GM13976 (cell line): ENCODE measurements at regions not wholly inside any gene's neighbourhood (a gene's known extent, or its start where the extent isn't known, plus 50 kb on each side); places are given as distances from the start of the nearest gene placed in this dataset.

ENCODE experiments used
- DNase-seq: peaks from one replicate; pipeline ENCODE4 v3.0.0; 2012; ENCODE audit warnings: low spot score
- in situ Hi-C: fragments of 300-500 bp; cut with MboI; formaldehyde crosslinking; loops from one replicate; pipeline ENCODE4 v1.12.0; 2022; ENCODE audit warnings: low sequenced_read_pairs, mixed read lengths, inconsistent platforms; ENCODE audit not compliant: unreplicated experiment
- TF ChIP-seq, protein P1 (sequence below): IDR thresholded peaks from 2 replicates; pipeline ENCODE4 v1.5.1; 2012; ENCODE audit warnings: borderline replicate concordance, mild to moderate bottlenecking; ENCODE audit not compliant: insufficient read depth; ENCODE audit errors: extremely low read depth, missing control alignments, control extremely low read depth

DNA sequence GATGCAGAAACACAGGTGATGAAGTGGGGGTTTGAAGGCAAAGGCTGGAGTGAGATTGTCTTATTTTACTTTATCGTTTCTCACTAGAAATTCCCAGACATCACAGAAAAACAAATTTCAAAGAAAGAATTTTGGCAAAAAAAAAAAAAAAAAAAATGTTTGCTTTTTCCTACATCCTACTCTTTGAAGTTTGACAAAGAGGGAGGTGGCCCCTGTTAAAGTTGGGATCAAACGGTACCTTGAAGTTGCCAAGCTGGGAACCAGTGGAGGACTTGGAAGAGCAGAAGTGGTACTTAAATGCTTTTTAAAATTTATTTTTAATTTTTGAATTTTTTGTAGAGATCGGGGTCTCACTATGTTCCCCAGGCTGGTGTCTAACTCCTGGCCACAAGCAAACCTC is 63.9 kb upstream of the KIF5B start:
- TF ChIP-seq, protein P1, sequence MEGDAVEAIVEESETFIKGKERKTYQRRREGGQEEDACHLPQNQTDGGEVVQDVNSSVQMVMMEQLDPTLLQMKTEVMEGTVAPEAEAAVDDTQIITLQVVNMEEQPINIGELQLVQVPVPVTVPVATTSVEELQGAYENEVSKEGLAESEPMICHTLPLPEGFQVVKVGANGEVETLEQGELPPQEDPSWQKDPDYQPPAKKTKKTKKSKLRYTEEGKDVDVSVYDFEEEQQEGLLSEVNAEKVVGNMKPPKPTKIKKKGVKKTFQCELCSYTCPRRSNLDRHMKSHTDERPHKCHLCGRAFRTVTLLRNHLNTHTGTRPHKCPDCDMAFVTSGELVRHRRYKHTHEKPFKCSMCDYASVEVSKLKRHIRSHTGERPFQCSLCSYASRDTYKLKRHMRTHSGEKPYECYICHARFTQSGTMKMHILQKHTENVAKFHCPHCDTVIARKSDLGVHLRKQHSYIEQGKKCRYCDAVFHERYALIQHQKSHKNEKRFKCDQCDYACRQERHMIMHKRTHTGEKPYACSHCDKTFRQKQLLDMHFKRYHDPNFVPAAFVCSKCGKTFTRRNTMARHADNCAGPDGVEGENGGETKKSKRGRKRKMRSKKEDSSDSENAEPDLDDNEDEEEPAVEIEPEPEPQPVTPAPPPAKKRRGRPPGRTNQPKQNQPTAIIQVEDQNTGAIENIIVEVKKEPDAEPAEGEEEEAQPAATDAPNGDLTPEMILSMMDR = no peak
- no peak for DNase-seq
- in situ Hi-C loops = no loop called here

DNA sequence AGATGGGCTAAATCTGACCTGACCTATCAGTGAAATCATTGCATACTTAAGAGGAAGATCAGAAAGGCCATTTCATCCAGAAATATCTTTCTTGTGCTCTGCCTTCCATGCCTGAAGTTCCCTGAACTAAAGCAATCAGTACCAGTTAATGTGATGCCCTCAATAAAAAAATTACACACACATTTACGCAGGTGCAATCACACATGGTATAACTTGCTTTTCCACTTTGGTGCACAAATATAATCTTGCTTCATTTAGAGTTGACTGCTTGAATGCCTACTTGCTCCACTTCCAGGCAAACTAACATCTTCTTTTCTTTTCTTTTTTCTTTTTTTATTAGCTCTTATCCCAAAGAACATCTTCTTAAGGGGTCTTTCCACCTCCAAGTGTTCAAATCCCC is 58.3 kb upstream of the KIF5B start:
- in situ Hi-C loops = no loop called here
- no peak for DNase-seq
- TF ChIP-seq, protein P1 = no peak

DNA sequence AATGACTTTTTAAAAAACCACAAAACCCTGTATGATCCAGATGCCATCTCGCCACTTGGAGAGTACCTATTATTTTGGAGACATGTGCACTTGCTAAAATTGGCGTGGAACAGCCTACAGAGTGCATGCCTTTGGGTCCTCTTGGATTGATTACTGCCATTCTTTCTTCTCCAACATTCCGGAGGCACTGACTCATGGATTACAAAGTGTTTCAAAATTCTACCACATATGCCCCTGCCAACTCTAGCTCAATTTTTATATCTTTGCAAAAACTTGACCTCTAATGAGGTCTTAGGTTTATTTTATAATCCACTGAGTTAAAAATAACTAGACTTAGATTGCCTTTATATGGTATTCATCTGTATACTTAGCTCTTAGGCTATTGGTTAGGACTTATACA is 55.8 kb upstream of the KIF5B start:
- in situ Hi-C loops = no loop called here
- TF ChIP-seq, protein P1 = no peak
- no peak for DNase-seq

DNA sequence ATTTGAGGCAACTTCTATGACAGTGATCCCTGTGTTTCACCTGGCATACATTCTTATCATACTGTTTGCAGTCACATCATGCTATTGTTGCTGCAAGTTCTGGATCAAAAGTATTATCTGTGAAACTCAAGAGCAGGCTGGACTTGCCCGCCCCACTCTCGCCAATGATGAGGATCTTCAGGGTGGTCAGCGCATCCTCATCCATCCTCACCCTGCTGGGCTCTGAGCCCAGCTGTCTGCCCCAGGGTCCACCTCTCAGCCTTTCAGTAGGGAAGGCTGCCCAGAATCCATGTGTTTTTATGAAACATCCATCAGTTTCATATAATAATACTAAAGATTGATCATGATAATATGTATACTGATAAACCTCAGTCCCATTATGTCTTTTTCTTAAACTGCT is 55.4 kb upstream of the KIF5B start:
- DNase-seq = no peak
- in situ Hi-C loops = no loop called here
- TF ChIP-seq, protein P1 = no peak

DNA sequence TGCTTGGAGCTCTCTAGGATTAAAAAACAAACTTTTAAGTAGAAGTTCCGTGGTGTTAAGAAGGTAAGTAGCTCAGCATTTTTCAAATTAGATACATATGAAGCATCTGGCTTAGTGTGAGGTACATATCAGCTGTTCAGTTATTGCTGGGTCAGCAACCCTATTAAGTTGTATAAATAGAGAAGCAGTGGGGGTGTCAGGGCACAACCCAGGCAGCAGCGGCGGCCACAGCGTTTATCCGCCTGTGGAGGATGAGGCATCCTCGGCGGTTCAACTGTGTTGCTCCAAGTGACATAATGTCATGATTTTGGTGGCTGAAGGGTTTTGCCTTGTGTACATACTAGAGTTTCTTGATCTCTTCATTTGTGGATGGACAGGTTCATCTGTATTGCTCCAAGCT is 54.6 kb upstream of the KIF5B start:
- DNase-seq = no peak
- TF ChIP-seq, protein P1 = no peak
- in situ Hi-C loops = no loop called here

DNA sequence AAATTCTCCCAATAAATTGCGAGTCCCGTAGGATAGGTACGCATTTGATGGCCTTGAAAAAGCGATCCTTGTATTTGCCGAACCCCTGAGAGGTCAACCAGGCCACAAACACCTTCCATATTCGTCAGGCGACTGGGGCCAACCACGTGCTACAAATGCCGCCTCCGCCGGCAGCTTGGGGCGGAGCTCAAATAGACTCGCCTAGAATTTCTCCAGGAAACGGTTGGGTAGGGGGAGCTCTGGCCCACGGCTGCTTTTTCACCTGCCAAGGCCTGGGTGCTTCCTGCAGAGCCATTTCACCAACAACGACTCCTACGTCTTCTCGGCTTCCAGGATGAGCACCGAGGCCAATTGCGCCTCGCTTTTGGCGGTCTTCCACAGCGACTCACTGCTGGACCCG is 53.4 kb upstream of the KIF5B start:
- DNase-seq = no peak
- in situ Hi-C loops = no loop called here
- TF ChIP-seq, protein P1 = no peak
